Suprapubic skin (tissue), 3 donors: ENCODE measurements at regions not wholly inside any gene's neighbourhood (a gene's known extent, or its start where the extent isn't known, plus 50 kb on each side); places are given as distances from the start of the nearest gene placed in this dataset.

ENCODE experiments used
- CTCF ChIP-seq, 2 donors: fragments of 200-600 bp in 1 of 2; fragments of 450-650 bp in 1 of 2; sonication (generic) in 1 of 2; IDR thresholded peaks; one replicate each; pipeline ENCODE4 v1.5.1; 2016 to 2019; ENCODE audit warnings: antibody characterized with exemption in 2 of 2, mild to moderate bottlenecking in 1 of 2, moderate library complexity in 1 of 2
- POLR2AphosphoS5 ChIP-seq, 3 donors: sonication (generic); formaldehyde crosslinking; IDR thresholded peaks; one replicate each; pipeline ENCODE4 v1.6.1; 2017; ENCODE audit warnings: antibody characterized with exemption in 3 of 3

- TF ChIP-seq CTCF (IDR thresholded peaks at IDR 0.05), result no peak
- TF ChIP-seq POLR2AphosphoS5 (IDR thresholded peaks at IDR 0.05), result no peak
These were observed 582.2 kb upstream of the ADGRL4 start for GRCh38 chr1:79588719-79589118.
